ENCODE measurements at regions not wholly inside any gene's neighbourhood (a gene's known extent, or its start where the extent isn't known, plus 50 kb on each side); places are given as distances from the start of the nearest gene placed in this dataset.

DNA sequence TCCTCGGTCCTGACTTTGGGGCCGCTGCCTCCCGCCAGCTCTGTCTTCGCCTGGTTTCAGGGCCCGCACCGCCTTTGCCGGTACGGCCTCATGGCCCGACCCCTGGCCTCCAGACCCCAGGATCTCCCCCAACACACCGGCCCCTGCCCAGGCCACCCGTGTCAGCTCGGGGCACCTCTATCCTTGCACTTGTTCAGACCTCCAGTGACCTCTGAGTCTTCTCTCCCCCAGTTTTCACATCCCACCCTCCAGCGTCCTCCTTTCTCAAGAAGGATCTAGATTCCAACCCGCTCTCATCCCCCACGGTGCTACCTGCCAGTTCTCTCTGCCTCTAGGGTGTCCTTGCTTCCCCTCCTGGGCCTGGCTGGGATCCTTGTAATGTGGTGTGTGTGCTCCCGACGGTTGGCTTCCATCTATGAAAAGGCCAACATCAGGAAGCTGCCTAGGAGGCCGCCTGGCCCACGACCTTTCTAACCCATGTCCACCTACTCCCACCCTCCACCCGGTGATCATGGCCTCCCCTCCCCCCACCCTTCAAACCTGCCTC is 61.1 kb downstream of the SPATA31C2 start:
- Histone ChIP-seq H3K36me3 (ENCODE audit: insufficient read depth, low read length) (no peaks in the 10 kb centered on the region), H3K27me3 (ENCODE audit: insufficient read depth, low read length) (peaks cover 11% of the 10 kb centered on the region), H2AFZ (ENCODE audit: low read depth, low read length) (no peak overlapping the region), H3K9me3 (ENCODE audit: low read length) (no peaks in the 10 kb centered on the region), H3K4me1 (ENCODE audit: insufficient read depth, low read length) (peaks cover 3% of the 10 kb centered on the region), H3K4me3 (ENCODE audit: low read length) (no peak overlapping the region)

DNA sequence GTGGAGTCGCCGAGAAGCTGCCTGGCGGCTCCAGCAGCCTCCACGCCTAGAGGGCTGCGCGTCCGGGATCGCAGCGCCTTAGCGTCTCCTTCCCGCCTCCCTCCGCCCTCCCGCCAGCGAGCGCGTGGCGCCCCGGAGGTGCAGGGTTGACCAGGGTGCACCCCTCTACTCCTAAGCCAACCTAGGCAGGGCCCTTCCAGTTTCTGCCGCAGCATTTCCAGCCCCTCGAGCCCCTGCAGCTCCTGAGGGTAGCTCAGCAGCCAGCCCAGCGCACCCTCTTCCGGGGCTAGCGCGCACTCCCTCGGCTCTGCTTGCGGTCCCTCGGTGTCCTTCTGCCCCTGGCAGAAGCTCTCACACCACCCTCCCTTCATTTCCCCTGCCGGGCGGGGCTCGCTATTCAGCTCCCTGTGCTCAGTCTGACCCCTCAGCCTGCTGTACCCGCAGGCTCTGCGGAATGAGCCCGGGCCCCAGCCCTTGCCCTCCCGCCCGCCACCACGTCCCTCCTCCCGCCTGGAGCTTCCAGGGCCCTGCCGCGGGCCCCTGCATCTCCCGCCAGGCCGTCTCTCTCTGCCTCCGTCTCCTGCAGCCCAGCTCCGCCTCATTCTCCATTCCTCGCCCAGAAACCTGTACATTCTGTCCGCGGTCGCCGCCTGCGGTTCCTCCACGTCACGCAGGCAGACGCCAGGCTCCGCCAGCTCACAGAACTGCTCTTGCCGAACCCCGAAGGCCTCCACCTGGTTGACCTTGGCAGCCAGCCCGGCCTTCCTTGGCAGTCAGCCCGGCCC is 61.8 kb downstream of the SPATA31C2 start:
- Histone ChIP-seq H3K4me3 (ENCODE audit: low read length) (peak overlapping the region; percentile 44), H3K4me1 (ENCODE audit: insufficient read depth, low read length) (peaks cover 3% of the 10 kb centered on the region), H2AFZ (ENCODE audit: low read depth, low read length) (peak overlapping the region; percentile 43), H3K9me3 (ENCODE audit: low read length) (no peaks in the 10 kb centered on the region), H3K27me3 (ENCODE audit: insufficient read depth, low read length) (peaks cover 11% of the 10 kb centered on the region), H3K36me3 (ENCODE audit: insufficient read depth, low read length) (no peaks in the 10 kb centered on the region)

GRCh38 chr9:88075966-88076285 is 62.3 kb downstream of the SPATA31C2 start:
- Histone ChIP-seq H3K27me3 (ENCODE audit: insufficient read depth, low read length) (peaks cover 11% of the 10 kb centered on the region), H3K4me1 (ENCODE audit: insufficient read depth, low read length) (peaks cover 3% of the 10 kb centered on the region), H2AFZ (ENCODE audit: low read depth, low read length) (peak overlapping the region; percentile 43), H3K9me3 (ENCODE audit: low read length) (no peaks in the 10 kb centered on the region), H3K4me3 (ENCODE audit: low read length) (peak overlapping the region; percentile 44), H3K36me3 (ENCODE audit: insufficient read depth, low read length) (no peaks in the 10 kb centered on the region)

GRCh38 chr9:88075506-88075905 is 62.8 kb downstream of the SPATA31C2 start:
- no peaks in the 10 kb centered on the region for H3K9me3 ChIP-seq (ENCODE audit: low read length)
- H3K4me3 ChIP-seq (ENCODE audit: low read length) = peak overlapping the region; percentile 44
- no peaks in the 10 kb centered on the region for H3K36me3 ChIP-seq (ENCODE audit: insufficient read depth, low read length)
- H3K4me1 ChIP-seq (ENCODE audit: insufficient read depth, low read length) = peaks cover 3% of the 10 kb centered on the region
- H2AFZ ChIP-seq (ENCODE audit: low read depth, low read length) = peak overlapping the region; percentile 43
- peaks cover 11% of the 10 kb centered on the region for H3K27me3 ChIP-seq (ENCODE audit: insufficient read depth, low read length)

DNA sequence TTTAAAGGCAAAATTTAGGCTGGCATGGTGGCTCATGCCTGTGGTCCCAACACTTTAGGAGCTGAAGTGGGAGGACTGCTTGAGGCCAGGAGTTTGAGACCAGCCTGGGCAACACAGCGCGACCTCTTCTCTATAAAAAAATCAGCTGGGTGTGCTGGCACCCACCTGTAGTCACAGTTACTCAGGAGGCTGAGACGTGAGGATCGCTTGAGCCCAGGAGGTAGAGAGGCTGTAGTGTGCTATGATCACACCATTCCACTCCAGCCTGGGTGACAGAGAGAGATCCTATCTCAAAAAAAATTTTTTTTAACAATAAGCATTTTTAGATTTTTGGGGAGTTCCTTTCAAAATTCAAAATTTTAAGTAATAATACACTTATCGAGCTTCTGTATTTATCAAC is 63.3 kb downstream of the SPATA31C2 start:
- Histone ChIP-seq H3K9me3 (ENCODE audit: low read length) (no peaks in the 10 kb centered on the region), H3K36me3 (ENCODE audit: insufficient read depth, low read length) (no peaks in the 10 kb centered on the region), H3K4me1 (ENCODE audit: insufficient read depth, low read length) (peaks cover 3% of the 10 kb centered on the region), H2AFZ (ENCODE audit: low read depth, low read length) (no peak overlapping the region), H3K27me3 (ENCODE audit: insufficient read depth, low read length) (peaks cover 11% of the 10 kb centered on the region), H3K4me3 (ENCODE audit: low read length) (no peak overlapping the region)

- Histone ChIP-seq H3K27me3 (ENCODE audit: insufficient read depth, low read length) (peaks cover 11% of the 10 kb centered on the region), H3K4me1 (ENCODE audit: insufficient read depth, low read length) (peaks cover 3% of the 10 kb centered on the region), H3K36me3 (ENCODE audit: insufficient read depth, low read length) (no peaks in the 10 kb centered on the region), H3K9me3 (ENCODE audit: low read length) (no peaks in the 10 kb centered on the region), H2AFZ (ENCODE audit: low read depth, low read length) (no peak overlapping the region), H3K4me3 (ENCODE audit: low read length) (no peak overlapping the region)
Observed at GRCh38 chr9:88072831-88073375, 65.4 kb downstream of the SPATA31C2 start.

- peaks cover 6% of the 10 kb centered on the region for H3K27me3 ChIP-seq (ENCODE audit: insufficient read depth, low read length)
- H3K4me3 ChIP-seq (ENCODE audit: low read length) = no peak overlapping the region
- H3K9me3 ChIP-seq (ENCODE audit: low read length) = no peaks in the 10 kb centered on the region
- H2AFZ ChIP-seq (ENCODE audit: low read depth, low read length) = no peak overlapping the region
- H3K4me1 ChIP-seq (ENCODE audit: insufficient read depth, low read length) = peaks cover 3% of the 10 kb centered on the region
- H3K36me3 ChIP-seq (ENCODE audit: insufficient read depth, low read length) = no peaks in the 10 kb centered on the region
Observed at GRCh38 chr9:88071331-88071730, 66.9 kb downstream of the SPATA31C2 start.

DNA sequence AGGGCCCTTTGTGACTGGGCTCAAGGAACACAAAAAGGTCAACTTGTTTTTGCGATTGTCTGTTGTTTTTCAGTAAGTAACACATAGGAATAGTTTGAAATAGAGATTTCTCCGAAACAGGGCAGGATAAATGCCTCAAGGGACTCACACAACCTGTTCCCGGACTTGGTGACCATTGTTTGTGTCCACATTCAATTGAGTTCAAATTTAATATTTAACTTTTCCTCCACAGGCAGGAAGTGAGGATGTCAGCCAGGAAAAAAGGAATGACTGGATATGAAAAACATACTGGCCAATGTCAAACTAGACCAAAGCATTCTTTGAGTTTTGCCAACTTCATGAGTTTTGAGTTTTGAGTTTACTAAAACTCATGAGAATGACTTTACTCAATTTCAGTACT is 72.7 kb downstream of the SPATA31C2 start:
- no peaks in the 10 kb centered on the region for H3K4me1 ChIP-seq (ENCODE audit: insufficient read depth, low read length)
- no peaks in the 10 kb centered on the region for H3K27me3 ChIP-seq (ENCODE audit: insufficient read depth, low read length)
- no peaks in the 10 kb centered on the region for H3K36me3 ChIP-seq (ENCODE audit: insufficient read depth, low read length)
- H2AFZ ChIP-seq (ENCODE audit: low read depth, low read length) = no peak overlapping the region
- H3K9me3 ChIP-seq (ENCODE audit: low read length) = no peaks in the 10 kb centered on the region
- H3K4me3 ChIP-seq (ENCODE audit: low read length) = no peak overlapping the region

- H3K27me3 ChIP-seq (ENCODE audit: insufficient read depth, low read length) = no peaks in the 10 kb centered on the region
- no peaks in the 10 kb centered on the region for H3K36me3 ChIP-seq (ENCODE audit: insufficient read depth, low read length)
- no peak overlapping the region for H3K4me3 ChIP-seq (ENCODE audit: low read length)
- no peaks in the 10 kb centered on the region for H3K4me1 ChIP-seq (ENCODE audit: insufficient read depth, low read length)
- H3K9me3 ChIP-seq (ENCODE audit: low read length) = no peaks in the 10 kb centered on the region
- no peak overlapping the region for H2AFZ ChIP-seq (ENCODE audit: low read depth, low read length)
Observed at GRCh38 chr9:88064554-88064953, 73.7 kb downstream of the SPATA31C2 start.

DNA sequence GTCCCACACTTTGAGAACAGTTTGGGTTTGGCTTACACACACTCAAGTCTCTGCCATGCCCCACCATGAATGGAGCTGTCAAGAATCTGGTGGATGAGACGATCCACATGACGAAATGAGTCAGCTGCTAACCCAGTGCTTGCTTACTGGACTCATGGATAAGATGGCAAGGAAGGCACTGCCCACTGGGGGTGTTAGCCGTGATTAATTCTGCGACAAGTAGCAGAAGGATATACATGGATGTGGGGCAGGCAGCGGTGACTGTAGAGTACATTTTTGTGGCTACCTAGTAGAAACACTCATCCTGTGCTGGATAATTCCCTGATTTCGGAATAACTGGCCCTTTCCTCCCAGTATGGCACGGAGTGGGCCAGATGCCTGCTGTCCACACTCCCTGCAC is 77.5 kb downstream of the SPATA31C2 start:
- Histone ChIP-seq H3K27me3 (ENCODE audit: insufficient read depth, low read length) (no peaks in the 10 kb centered on the region), H3K36me3 (ENCODE audit: insufficient read depth, low read length) (no peaks in the 10 kb centered on the region), H3K9me3 (ENCODE audit: low read length) (no peaks in the 10 kb centered on the region), H3K4me3 (ENCODE audit: low read length) (no peak overlapping the region), H2AFZ (ENCODE audit: low read depth, low read length) (no peak overlapping the region), H3K4me1 (ENCODE audit: insufficient read depth, low read length) (no peaks in the 10 kb centered on the region)

GRCh38 chr9:88059469-88059868 is 78.8 kb downstream of the SPATA31C2 start:
- no peak overlapping the region for H2AFZ ChIP-seq (ENCODE audit: low read depth, low read length)
- no peaks in the 10 kb centered on the region for H3K27me3 ChIP-seq (ENCODE audit: insufficient read depth, low read length)
- no peaks in the 10 kb centered on the region for H3K9me3 ChIP-seq (ENCODE audit: low read length)
- H3K4me1 ChIP-seq (ENCODE audit: insufficient read depth, low read length) = no peaks in the 10 kb centered on the region
- no peak overlapping the region for H3K4me3 ChIP-seq (ENCODE audit: low read length)
- no peaks in the 10 kb centered on the region for H3K36me3 ChIP-seq (ENCODE audit: insufficient read depth, low read length)

- no peak overlapping the region for H3K4me3 ChIP-seq (ENCODE audit: low read length)
- H2AFZ ChIP-seq (ENCODE audit: low read depth, low read length) = no peak overlapping the region
- no peaks in the 10 kb centered on the region for H3K9me3 ChIP-seq (ENCODE audit: low read length)
- H3K4me1 ChIP-seq (ENCODE audit: insufficient read depth, low read length) = no peaks in the 10 kb centered on the region
- no peaks in the 10 kb centered on the region for H3K36me3 ChIP-seq (ENCODE audit: insufficient read depth, low read length)
- H3K27me3 ChIP-seq (ENCODE audit: insufficient read depth, low read length) = no peaks in the 10 kb centered on the region
Observed at GRCh38 chr9:88056876-88057275, 81.4 kb downstream of the SPATA31C2 start.

- no peak overlapping the region for H2AFZ ChIP-seq (ENCODE audit: low read depth, low read length)
- H3K27me3 ChIP-seq (ENCODE audit: insufficient read depth, low read length) = no peaks in the 10 kb centered on the region
- H3K4me1 ChIP-seq (ENCODE audit: insufficient read depth, low read length) = no peaks in the 10 kb centered on the region
Observed at GRCh38 chr9:88053856-88054501, 79.6 kb upstream of the CDK20 start.

More at GRCh38 chr9:88053856-88054501, 79.6 kb upstream of the CDK20 start:
- Histone ChIP-seq H3K36me3 (ENCODE audit: insufficient read depth, low read length) (no peaks in the 10 kb centered on the region), H3K4me3 (ENCODE audit: low read length) (no peak overlapping the region), H3K9me3 (ENCODE audit: low read length) (no peaks in the 10 kb centered on the region)
